Calu3 (cell line): ENCODE measurements at regions not wholly inside any gene's neighbourhood (a gene's known extent, or its start where the extent isn't known, plus 50 kb on each side); places are given as distances from the start of the nearest gene placed in this dataset.

ENCODE experiments used
- BruUV-seq: library from RNA; stranded (reverse); fragments of 400-500 nt; replicated peaks from 2 replicates; lab custom pipeline; 2021; lab: Mats Ljungman, UMichigan
- CTCF ChIA-PET: fragments of 300-600 bp; sonication (Branson Sonifier 250); formaldehyde crosslinking; loops from one replicate; lab custom pipeline; 2022; ENCODE audit warnings: antibody characterized with exemption; lab: Charles Lee
- DNase-seq: peaks from one replicate; pipeline ENCODE4 v3.0.0; 2022
- H3K27ac Mint-ChIP-seq: one replicate; pipeline ENCODE4 v1.8.0; 2022; ENCODE audit warnings: mixed read lengths; ENCODE audit not compliant: unreplicated experiment
- H3K27me3 Mint-ChIP-seq: one replicate; pipeline ENCODE4 v1.8.0; 2022; ENCODE audit warnings: mixed read lengths; ENCODE audit not compliant: unreplicated experiment
- H3K36me3 Mint-ChIP-seq: one replicate; pipeline ENCODE4 v1.8.0; 2022; ENCODE audit warnings: mild to moderate bottlenecking, moderate library complexity, mixed read lengths; ENCODE audit not compliant: insufficient read depth, unreplicated experiment
- H3K4me1 Mint-ChIP-seq: one replicate; pipeline ENCODE4 v1.8.0; 2022; ENCODE audit warnings: mild to moderate bottlenecking, low read depth, mixed read lengths; ENCODE audit not compliant: unreplicated experiment
- H3K4me3 Mint-ChIP-seq: one replicate; pipeline ENCODE4 v1.8.0; 2022; ENCODE audit warnings: mild to moderate bottlenecking, low read depth, moderate library complexity, mixed read lengths; ENCODE audit not compliant: unreplicated experiment
- H3K9me3 Mint-ChIP-seq: one replicate; pipeline ENCODE4 v1.8.0; 2022; ENCODE audit warnings: low read depth, mixed read lengths; ENCODE audit not compliant: unreplicated experiment
- intact Hi-C: fragments of 100-400 bp; cut with micrococcal nuclease; formaldehyde crosslinking; loops from one replicate; pipeline ENCODE4 v1.10.0; 2022; ENCODE audit not compliant: unreplicated experiment
- TF ChIP-seq, protein P1 (sequence below): fragments of 200-600 bp; IDR thresholded peaks from one replicate; pipeline ENCODE4 v1.8.0; 2022; ENCODE audit warnings: antibody characterized with exemption; ENCODE audit not compliant: unreplicated experiment

GRCh38 chr4:180814875-180815417 lies 1428.3 kb upstream of the TENM3 start:
- BruUV-seq: no TSS peak

GRCh38 chr4:180817529-180817928 lies 1425.7 kb upstream of the TENM3 start:
- no peaks in the 10 kb centered on the region for H3K36me3 Mint-ChIP-seq
- DNase-seq: no peak
- H3K27me3 Mint-ChIP-seq: no peaks in the 10 kb centered on the region
- CTCF ChIA-PET: no interaction called here
- BruUV-seq: no TSS peak
- no peaks in the 10 kb centered on the region for H3K4me1 Mint-ChIP-seq
- TF ChIP-seq, protein P1, sequence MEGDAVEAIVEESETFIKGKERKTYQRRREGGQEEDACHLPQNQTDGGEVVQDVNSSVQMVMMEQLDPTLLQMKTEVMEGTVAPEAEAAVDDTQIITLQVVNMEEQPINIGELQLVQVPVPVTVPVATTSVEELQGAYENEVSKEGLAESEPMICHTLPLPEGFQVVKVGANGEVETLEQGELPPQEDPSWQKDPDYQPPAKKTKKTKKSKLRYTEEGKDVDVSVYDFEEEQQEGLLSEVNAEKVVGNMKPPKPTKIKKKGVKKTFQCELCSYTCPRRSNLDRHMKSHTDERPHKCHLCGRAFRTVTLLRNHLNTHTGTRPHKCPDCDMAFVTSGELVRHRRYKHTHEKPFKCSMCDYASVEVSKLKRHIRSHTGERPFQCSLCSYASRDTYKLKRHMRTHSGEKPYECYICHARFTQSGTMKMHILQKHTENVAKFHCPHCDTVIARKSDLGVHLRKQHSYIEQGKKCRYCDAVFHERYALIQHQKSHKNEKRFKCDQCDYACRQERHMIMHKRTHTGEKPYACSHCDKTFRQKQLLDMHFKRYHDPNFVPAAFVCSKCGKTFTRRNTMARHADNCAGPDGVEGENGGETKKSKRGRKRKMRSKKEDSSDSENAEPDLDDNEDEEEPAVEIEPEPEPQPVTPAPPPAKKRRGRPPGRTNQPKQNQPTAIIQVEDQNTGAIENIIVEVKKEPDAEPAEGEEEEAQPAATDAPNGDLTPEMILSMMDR: no peak
- intact Hi-C loops: no loop called here
- H3K27ac Mint-ChIP-seq: no peak overlapping the region
- H3K4me3 Mint-ChIP-seq: no peak overlapping the region
- no peaks in the 10 kb centered on the region for H3K9me3 Mint-ChIP-seq

More at GRCh38 chr4:180814875-180815417, 1428.3 kb upstream of the TENM3 start:
- intact Hi-C loops: no loop called here
- H3K27ac Mint-ChIP-seq: no peak overlapping the region
- no peaks in the 10 kb centered on the region for H3K9me3 Mint-ChIP-seq
- no peaks in the 10 kb centered on the region for H3K36me3 Mint-ChIP-seq
- CTCF ChIA-PET: no interaction called here
- no peaks in the 10 kb centered on the region for H3K27me3 Mint-ChIP-seq
- TF ChIP-seq, protein P1: no peak
- no peaks in the 10 kb centered on the region for H3K4me1 Mint-ChIP-seq
- H3K4me3 Mint-ChIP-seq: no peak overlapping the region
- no peak for DNase-seq

DNA sequence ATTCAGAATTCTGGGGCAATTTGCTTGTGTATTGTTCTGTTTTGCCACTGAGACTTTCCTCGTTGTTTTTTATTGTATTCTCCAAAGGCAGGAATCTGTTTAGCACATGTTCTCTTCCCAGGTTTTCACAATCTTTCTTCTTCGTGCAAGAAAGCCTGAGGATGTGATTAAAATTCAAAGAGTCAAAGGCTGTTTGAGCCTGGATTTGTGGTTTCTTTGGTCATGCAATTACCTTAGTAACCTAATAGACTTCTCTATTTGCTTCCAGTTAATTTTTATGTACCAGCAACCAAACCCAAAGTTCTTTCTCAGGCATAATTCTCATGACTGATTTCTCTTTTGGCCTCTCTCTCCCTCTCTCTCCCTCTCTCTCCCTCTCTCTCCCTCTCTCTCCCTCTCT lies 1420.1 kb upstream of the TENM3 start:
- H3K4me3 Mint-ChIP-seq: no peak overlapping the region
- no peaks in the 10 kb centered on the region for H3K4me1 Mint-ChIP-seq
- no peak overlapping the region for H3K27ac Mint-ChIP-seq
- no peaks in the 10 kb centered on the region for H3K27me3 Mint-ChIP-seq
- intact Hi-C loops: no loop called here
- no peak for DNase-seq
- H3K9me3 Mint-ChIP-seq: peaks cover 5% of the 10 kb centered on the region
- CTCF ChIA-PET: no interaction called here
- H3K36me3 Mint-ChIP-seq: no peaks in the 10 kb centered on the region
- BruUV-seq: no TSS peak
- TF ChIP-seq, protein P1: no peak

- Mint-ChIP-seq H3K9me3 (peaks cover 5% of the 10 kb centered on the region), H3K27ac (no peak overlapping the region), H3K36me3 (no peaks in the 10 kb centered on the region), H3K4me1 (no peaks in the 10 kb centered on the region), H3K27me3 (no peaks in the 10 kb centered on the region), H3K4me3 (no peak overlapping the region)
- no peak for DNase-seq
- TF ChIP-seq, protein P1: no peak
- intact Hi-C loops: loop anchor here (2.0 to 5.0 kb wide), 3 partner anchors 119 to 701 kb away; no protein-coding TSS in a partner anchor
- no TSS peak for BruUV-seq
- CTCF ChIA-PET: interaction anchor here (0.6 kb wide), 1 partner anchor 330 kb away, joined by 3 read pairs; no protein-coding TSS in a partner anchor
Observed at GRCh38 chr4:180827232-180828009, 1415.8 kb upstream of the TENM3 start.
